ENCODE measurements at regions not wholly inside any gene's neighbourhood (a gene's known extent, or its start where the extent isn't known, plus 50 kb on each side); places are given as distances from the start of the nearest gene placed in this dataset.

DNA sequence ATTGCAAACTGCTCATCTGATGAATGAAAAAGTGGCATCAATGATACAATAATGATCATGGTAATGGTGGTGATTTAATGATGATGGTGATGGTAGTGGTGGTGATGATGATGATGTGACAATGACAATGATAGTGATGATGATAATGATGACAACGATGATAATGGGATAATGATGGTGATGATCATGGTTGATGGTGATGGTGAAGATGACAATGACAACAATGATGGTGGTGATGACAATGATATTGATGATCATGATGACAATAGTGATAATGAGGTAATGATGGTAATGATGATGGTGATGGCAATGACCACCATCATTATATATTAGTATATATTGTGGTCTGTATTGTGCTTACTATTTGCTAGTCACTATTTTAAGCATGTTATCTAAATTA lies 474.3 kb downstream of the TBC1D22A start:
- DNase-seq, result no peak

- DNase-seq, result no peak
Observed at GRCh38 chr22:47236161-47236560, 473.7 kb downstream of the TBC1D22A start.

GRCh38 chr22:47233316-47234243 lies 471.1 kb downstream of the TBC1D22A start:
- no peak for DNase-seq

- DNase-seq, result no peak
Observed at GRCh38 chr22:47232753-47233152, 470.3 kb downstream of the TBC1D22A start.

DNA sequence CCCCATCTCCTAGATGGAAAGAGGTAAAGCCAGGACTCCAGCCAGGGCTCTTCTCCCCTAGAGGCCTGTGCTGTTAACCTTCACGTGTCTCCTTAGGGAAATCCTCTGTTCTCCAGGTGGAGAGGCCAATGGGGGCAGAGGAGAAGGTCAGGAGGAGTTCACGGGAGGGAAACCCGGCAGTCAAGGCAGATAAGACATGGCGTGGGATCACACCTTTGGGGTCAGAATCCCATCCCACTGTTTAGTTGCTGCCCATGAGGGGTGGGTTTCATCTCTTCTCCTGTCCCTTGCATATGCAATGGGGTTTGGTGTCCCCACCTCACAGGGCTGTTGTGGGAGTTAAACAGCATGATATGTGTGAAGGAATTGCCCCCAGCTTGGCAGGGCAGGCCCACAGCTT lies 469.7 kb downstream of the TBC1D22A start:
- no peak for DNase-seq

- no peak for DNase-seq
Observed at GRCh38 chr22:47231759-47232158, 469.3 kb downstream of the TBC1D22A start.

- DNase-seq, result no peak
Observed at GRCh38 chr22:47230741-47231140, 468.3 kb downstream of the TBC1D22A start.

- no peak for DNase-seq
Observed at GRCh38 chr22:47230251-47230650, 467.8 kb downstream of the TBC1D22A start.

DNA sequence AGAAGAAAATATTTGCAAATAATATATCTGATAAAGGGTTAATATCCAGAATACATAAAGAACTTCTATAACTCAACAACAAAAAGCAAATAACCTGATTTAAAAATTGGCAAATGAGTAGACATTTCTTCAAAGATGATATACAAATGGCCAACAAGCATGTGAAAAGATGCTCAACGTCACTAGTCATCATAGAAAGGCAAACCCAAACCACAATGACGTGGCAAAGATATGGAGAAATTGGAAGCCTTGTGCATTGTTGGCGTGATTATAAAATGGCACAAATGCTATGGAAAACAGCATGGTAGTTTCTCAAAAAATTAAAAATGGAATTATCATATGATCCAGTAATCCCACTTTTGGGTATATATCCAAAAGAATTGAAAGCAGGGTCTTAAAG lies 466.3 kb downstream of the TBC1D22A start:
- no peak for DNase-seq

DNA sequence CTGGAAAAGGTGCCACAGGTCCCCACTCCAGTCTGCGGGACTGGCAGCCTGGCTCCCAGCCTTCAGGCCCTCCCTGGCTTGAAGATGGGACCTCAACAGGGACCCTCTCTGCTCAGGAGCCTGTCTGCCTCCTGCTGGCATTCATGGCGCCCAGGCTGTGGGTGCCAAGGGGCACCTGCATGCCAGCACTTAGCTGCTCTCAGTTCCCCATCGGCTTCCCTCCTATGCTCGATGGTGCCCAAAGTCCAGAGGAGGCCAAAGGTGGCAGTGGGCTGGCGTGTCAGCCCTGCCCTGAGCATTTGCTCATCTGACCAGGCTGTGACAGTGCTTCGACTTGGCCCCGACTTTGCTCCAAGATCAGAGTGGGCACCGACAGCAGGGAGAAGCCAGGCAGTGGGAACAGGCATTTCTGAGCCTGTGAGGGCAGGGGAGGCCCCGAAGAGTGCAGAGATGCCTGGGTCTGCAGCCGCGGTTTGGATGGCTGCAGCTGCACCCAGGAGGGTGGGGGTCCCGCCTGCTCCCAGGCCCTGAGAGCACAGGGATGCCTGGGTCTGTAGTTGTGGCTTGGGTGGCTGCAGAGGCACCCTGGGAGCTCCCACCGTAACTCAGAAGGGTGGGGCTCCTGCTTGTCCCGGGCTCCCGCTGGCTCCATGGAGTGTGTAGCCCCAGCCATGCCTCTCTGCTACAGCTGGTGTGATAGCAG lies 463.6 kb downstream of the TBC1D22A start:
- DNase-seq, result no peak

GRCh38 chr22:47225080-47225930 lies 462.9 kb downstream of the TBC1D22A start:
- no peak for DNase-seq
